Stimulated activated naive CD4-positive, alpha-beta T cell (primary cell): ENCODE measurements at regions not wholly inside any gene's neighbourhood (a gene's known extent, or its start where the extent isn't known, plus 50 kb on each side); places are given as distances from the start of the nearest gene placed in this dataset.

Experiments used
- DNase-seq, 6 experiments: peaks; one replicate each; lab custom pipeline; 2025; lab: John Stamatoyannopoulos, UW

- no peak for DNase-seq
Observed at GRCh38 chr5:2442496-2443354, 308.8 kb downstream of the IRX2 start.

DNA sequence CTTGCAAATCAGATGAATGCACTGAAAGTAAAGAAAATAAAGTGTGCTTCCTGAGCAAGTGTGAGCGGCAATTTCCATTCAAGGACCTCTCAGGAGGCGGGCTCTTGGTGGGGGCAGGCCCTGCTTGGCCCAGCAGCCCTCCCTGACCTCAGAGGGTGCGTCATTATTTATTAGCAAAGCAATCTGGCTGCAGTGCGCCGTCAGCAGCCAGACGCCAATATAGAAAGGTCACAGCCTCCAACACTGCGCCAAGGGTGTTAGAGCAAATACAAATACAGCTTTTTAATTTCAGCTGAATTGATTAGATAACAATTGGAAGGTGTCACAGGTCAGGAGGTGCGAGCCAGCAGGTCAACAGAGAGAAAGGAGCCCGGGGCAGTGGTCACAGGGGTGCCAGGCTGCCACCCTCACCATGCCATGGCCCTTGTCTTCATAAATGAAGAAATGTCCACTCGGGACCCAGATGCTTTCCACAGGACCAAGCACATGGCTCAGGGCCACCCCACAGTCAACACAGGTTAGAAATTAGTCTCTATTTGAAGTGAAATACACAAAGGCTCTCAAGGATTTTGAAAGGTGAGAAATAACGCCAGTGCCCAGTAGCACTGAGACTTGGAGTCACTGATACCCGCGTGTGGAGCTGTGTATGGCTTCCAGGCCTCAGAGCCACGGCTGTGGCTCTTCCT is 309.8 kb downstream of the IRX2 start:
- DNase-seq, result no peak

GRCh38 chr5:2439608-2440007 is 311.9 kb downstream of the IRX2 start:
- DNase-seq, result no peak

DNA sequence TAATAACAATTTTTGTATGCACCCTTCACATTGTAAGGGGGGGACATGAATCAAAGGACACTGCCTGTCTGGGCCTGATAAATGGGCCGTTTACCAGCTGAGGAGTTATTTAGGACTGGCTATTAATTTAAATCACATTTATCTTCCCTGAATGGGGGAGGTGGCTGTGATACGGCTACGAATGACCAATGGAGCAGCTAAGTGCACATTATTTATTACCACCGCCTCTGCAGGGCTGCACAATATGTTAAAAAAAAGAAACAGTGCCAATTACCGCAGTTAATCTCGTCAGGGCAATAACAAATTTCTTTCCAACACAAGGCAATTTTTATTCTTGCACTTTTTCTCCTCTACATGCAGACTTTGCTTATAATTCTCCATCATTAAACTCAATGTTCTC is 318.4 kb downstream of the IRX2 start:
- no peak for DNase-seq

DNA sequence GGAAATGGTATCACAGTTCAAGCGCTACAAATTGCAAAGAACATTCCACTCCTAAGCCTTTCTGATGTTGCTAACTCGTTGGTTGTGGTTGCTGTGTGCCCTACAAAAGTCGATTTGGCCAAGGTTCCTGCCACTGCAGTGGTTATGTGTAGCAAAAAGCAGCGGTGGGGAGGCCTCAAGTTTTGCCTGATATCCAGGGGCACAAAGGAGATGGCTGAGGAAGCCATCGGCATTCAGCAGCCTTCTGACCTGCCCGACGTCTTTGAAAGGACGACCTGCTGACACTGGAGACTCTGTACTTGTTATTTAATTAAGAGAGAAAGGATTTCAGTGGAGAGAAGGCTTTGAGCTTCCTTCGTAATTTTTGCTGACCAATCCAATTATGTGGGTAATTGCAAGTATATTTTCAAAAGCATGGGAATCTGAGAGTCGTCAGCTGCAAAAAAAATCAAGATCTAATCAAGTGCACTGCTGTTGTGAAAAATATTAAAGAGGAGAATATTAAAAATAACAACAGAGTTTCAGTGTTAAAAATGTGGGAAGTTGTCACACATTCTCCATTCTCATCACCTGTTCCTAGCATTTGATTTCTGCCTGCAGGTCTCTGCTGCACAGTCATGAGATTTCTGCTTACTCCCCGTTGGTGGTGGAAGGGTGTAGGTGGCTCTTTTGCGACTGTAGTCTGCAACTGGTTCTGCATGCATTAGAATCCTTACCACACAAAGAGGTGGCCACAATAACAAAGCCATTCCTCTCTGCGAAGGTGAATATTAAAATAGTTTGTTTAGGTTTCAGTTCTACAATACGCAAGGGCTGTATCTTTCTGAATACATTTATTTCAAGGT is 319.2 kb downstream of the IRX2 start:
- no peak for DNase-seq

DNA sequence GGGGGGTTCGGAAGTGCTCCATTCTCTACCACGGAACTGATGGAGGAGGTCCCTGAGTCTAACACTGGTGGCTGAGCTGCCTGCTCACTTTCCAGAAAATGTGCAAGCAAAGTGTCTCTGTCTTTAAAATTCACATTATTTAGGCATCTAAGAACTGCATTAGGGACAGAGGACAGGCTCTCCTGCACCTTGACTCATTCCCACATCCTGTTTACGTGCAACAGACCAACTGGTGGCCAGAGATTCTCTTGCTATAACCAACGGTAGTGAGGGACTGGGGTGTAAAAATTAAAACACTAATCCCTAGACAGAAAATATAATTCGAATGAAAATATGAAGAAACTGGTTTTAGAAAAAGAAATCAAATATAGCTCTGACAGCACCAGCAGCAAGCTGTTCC is 320.9 kb downstream of the IRX2 start:
- DNase-seq, result no peak

DNA sequence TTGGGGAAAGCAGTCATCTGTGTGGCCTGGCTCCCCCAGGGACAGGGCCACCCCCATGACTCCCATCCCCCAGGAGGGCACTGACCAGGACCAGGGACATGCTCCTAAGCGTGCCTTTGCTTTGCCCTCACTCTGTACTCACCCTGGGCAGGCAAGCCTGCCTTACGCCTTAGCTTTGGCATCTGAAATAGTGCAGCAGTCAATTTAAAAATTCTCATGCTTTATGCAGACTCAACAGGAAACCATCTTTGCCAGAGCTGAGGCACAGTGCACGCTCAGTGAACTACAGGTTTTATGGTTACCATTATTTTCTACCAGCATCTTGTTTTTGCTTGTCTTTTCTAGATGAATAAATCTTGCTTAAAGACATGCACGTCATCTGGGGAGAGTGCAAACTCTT is 323.5 kb downstream of the IRX2 start:
- DNase-seq, result no peak

GRCh38 chr5:2423634-2424033 is 327.8 kb downstream of the IRX2 start:
- DNase-seq, result no peak

- no peak for DNase-seq
Observed at GRCh38 chr5:2417301-2417700, 334.2 kb downstream of the IRX2 start.

DNA sequence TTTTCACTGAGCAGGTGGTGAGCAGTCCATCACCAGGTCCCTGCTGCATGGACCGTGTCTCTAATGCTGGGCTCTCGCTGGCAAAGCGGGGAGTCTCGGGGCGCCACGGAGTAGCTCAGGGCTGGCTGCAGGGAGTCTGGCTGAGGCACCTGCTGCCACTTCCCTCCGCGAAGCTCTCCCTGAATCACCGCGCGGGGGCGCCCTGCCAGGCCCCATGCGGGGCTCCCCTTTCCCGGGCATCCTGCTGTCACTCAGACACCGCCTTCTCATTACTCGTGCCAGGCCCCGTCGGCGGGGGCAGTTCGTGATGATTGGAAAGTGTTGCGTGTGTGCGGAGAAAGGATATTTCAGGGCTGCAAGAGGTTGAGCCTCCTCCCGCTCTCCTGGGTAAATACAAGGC is 335.8 kb downstream of the IRX2 start:
- no peak for DNase-seq

- no peak for DNase-seq
Observed at GRCh38 chr5:2410451-2410850, 341.0 kb downstream of the IRX2 start.

DNA sequence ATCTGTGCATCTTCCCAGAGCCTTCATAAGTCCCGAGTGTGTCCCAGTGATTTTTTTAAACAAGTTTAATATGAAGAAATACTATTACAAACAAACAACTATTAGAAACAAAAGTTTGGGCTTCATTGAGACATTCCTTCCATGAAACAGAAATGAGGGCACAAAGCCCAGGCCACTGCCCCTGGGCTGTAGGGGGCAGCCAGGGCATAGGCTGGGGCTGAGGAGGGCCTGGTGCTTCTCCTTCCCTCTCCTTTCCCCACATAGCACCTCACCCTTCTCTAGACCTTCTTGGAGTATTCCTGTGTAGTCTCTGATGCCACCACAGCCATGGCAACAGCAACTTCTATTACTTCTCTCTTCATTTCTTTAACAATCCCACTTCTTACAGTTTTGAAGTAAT is 348.2 kb downstream of the IRX2 start:
- DNase-seq, result no peak

DNA sequence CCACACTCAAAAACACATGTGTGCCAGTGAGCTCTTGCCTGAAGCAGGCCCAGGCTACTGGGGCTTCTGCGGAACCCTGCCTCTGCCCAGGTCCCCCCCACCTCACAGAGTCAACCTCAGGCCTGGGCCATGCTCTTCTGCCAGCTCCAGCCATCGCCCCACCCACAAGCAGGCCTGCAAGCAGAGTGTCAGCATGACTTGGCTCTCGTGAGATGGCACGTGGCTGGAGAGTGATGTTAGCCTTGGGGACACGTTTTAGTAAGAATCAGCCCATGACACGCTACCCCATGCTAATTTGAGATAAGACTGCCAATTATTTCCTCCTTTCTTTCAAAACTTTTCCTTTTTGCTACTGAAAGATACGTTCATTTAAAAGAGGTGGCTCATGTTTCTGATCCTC is 351.7 kb downstream of the IRX2 start:
- no peak for DNase-seq

- no peak for DNase-seq
Observed at GRCh38 chr5:2399096-2399495, 352.4 kb downstream of the IRX2 start.

DNA sequence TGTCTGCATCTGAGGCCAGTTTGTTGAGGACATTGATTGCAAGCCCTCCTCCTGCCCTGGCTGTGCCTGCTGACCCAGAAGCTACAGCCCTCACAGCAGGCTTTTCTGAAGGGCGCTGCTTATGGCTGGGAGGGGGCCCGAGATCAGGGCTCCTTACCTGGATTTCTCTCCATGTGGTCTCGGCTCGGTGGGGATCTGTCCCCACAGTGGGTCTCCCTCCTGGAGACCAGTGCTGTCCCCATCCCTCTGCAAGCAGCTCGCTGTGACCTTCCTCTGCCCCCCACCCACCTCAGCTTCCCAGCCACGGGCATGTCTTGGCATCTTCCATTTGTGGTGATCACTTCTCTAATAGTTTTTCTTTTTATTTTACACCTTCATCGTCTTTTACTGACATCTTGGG is 357.9 kb downstream of the IRX2 start:
- no peak for DNase-seq

DNA sequence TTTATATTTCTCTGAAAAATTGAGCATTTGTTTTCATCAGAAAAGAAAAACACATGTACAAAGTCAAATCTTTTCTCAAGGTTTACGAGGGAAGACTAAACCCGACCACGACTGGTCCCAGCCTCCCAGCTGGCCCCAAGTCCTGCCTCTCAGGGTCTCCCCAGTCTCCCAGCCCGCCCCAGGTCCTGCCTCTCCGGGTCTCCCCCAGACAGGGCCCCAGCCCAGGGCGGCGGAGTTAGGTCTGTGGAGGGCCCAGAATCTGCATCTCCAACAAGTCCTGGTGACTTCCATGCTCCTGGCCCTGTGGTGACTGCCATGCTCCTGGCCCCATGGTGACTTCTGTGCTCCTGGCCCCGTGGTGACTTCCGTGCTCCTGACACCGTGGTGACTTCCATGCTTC is 359.9 kb downstream of the IRX2 start:
- no peak for DNase-seq

- no peak for DNase-seq
Observed at GRCh38 chr5:2391021-2391420, 360.5 kb downstream of the IRX2 start.

- no peak for DNase-seq
Observed at GRCh38 chr5:2388571-2388970, 362.9 kb downstream of the IRX2 start.

DNA sequence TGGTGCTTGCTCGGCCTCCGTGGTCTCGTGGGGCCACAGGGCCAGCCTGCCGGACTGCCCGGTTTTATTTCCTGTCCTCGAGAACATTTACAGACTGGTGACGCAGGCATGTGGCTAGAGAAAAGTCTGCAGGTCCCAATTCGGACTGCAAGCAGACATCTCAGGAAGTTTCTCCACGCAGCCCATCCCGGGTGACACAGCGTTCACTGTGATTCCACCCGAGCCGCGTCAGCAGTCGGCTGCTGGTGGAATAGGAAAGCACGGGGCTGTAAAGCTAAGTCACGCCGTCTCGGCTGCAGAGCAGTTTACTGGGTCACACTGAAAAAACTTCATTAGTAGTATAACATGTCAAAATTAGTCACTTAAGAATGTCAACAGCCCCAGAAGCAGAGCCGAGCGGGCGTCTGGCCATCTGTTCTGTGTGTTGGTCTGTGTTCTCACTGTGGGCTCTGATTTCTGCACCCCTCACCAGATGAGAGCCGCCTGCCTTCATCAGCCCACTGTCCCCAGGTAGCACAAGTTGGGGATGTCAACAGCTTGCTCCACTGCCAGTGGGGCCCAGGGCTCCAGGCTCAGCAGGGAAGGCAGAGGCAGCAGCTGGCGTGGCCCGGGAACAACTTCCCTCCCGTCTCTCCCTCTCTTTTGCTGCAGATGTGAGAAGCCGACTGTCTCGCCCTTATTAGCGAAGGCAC is 363.7 kb downstream of the IRX2 start:
- no peak for DNase-seq

GRCh38 chr5:2387250-2387633 is 364.2 kb downstream of the IRX2 start:
- DNase-seq, result no peak

DNA sequence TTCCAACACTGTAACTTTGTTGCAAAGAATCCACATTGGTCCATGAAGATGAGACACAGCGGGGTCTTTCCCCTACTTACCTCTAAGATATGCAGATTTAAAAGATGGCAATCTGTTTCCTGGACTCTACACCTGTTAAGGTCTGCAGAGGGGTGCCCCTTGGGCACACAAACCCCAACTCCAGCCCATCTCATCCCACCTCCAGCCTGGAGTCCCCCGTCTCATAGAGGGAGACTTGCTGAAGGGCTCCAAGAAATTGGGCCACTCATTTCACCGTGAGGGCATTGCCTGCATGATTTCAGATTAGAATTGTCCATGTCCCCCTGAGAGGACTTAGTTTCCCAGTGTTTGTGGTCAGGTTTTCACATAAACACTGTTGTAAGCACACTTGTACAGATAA is 365.7 kb downstream of the IRX2 start:
- DNase-seq, result no peak

DNA sequence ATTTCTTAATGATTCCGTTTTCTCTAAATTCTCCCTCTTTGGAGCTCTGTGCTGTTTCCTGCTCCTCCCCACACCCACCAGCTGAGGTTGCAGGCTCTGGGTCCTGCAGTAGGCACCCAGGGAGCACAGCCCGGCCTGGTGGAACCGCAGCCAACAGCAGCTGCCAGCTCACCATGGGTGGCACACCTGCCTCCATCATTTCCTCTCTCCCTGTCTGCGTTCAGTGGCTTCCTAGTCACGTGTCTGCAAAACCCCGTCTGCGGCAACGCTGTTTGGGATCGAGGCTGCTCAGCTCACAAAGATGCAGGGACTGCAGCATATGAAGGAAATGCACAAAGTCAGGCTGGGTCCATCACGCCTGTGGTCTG is 367.8 kb downstream of the IRX2 start:
- no peak for DNase-seq
